DMS79 (cell line): ENCODE measurements at regions not wholly inside any gene's neighbourhood (a gene's known extent, or its start where the extent isn't known, plus 50 kb on each side); places are given as distances from the start of the nearest gene placed in this dataset.

Source experiments
- DNase-seq: peaks from one replicate; lab custom pipeline; 2025; lab: John Stamatoyannopoulos, UW

DNA sequence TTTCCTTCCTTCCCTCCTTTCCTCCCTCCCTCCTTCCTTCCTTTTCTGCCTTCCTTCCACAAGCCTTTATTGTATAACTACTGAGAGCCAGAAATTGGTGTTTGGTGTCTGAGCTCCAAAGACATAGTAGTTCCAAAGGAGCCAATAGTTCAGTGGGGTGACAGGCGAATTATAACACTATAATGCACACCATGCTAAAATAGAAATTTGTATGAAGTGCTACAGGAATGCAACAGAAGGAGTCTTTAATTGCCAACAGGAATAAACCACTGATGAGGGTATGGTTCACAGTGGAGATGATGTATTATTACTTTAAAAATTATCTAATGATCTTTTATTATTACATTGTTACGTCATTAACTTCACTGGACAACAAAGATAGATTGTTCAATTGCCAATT, 158.8 kb upstream of the SP8 start:
- no peak for DNase-seq

DNA sequence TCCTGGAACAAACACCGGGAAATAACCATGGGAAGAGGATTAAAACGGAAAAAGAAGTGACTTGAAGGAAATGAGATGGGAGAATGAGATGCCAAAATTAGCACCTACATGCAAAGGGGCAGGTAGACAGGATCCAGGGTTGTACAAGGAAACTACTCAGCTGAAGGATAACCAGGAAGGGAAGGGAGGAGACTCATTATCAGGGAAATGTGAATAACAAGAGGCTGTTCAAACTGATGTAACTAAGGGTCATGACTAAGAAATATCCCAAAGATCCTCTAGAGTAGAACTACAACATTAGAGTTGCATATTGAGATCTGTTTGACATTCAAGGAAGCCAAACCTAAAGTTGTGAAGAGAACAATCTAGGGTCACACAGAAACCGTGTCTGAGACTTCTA, 166.2 kb upstream of the SP8 start:
- DNase-seq, result no peak

DNA sequence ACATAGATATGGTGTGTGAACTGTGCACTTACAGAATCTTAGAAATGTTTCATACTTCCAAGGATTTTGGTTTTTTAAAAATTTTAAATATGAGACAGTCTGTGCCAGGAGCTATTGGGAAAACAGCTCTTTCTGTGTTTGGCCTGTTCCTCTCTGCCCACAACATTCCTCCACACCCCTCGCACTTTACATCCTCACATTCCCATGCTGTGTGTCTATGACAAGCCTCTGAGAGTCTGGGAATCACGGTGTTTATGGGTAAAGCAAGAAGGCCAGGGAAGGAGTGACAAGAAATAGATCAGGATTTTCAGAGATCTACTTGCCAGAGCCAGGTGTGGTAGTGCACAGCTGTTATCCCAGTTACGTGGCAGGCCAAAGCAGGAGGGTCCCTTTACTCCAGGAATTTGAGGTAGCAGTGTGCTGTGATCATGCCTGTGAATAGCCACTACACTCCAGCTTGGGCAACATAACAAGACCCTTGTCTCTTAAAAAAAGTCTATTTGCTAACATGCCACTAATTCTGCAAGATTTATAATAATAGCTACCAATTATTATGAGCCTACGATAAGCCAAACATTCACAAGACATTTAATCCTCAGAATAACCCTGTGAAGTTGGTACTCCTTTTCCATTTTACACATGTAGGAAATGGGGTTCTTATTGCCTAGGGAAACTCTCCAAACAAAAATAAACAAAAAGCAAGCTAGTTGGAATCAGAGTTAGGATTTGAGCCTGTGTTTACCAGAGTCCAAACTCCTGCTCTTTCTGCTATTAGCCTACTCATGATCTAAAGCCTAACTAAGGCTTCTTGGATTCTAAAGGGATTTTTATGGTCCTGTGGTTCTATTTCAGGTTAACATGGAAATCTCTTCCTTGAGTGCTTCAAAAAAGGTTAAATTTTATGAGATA, 168.3 kb upstream of the SP8 start:
- no peak for DNase-seq

DNA sequence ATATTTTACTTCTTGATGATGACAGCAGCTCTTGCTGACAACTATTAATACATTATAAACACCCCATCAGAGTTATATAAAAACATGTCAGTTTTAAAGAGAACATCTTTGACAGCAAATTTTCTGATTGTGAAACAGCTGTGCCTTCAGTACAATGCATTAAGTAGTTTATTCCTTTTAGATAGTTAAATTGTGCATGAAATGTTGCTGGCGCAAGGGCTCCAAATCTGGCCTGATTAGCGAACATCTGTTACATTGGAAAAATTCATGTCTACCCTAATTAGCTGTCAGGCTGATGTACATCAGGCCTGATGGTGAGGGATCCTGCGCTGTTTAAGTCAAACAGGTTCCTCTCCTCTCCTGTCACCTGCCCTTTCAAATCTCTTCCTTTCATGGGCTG, 171.9 kb upstream of the SP8 start:
- DNase-seq, result no peak

DNA sequence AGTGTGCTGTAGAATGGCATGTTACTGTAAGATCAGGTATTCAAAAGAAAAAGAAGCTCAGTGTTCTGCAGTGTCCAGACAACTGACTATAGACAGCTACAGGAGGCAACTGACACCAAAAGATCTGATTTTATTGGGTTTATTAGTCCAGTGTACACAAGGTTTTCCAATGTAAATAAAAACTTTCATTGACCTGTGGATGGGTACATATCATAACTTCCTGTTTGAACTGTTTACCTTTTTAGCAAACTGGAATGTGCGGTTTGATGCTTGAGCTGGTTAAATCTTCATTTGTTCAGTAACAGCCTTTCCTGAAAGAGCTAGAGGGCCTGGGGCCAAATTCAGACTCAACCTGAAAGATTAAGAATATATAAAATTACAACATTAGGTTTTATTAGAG, 172.6 kb upstream of the SP8 start:
- DNase-seq, result no peak

DNA sequence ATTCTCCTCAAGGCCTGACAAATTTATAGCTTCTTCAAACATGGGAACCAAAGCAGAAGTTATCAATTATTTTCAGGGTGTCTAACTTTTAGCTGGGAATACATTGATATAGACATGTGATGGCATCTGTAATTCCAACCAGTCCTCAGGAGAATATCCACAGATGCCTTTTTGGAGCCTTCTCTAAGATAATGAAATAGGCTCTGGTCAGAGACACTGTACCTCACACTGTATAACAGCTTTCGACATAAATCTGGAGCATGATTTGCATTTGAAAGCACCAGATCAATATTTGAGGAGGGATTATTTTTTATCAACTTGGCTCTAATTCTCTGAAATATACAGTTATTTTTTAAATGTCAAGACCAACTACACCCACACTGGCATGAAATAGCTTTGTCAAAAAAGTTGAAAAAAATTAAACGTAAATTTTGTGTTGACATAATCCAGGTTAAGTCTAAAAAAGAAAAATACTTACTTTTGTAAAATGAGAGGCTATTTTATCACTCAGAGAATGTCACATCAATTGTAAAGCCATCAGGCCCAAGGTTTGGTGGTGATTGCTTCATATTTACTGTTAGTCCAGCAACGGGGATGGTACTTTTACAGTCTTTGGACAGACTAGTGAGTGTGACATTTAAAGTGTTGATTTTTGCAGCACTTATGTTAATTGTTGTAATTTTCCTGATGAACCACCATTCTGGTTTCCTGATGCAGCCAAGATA, 177.0 kb upstream of the SP8 start:
- DNase-seq, result no peak

DNA sequence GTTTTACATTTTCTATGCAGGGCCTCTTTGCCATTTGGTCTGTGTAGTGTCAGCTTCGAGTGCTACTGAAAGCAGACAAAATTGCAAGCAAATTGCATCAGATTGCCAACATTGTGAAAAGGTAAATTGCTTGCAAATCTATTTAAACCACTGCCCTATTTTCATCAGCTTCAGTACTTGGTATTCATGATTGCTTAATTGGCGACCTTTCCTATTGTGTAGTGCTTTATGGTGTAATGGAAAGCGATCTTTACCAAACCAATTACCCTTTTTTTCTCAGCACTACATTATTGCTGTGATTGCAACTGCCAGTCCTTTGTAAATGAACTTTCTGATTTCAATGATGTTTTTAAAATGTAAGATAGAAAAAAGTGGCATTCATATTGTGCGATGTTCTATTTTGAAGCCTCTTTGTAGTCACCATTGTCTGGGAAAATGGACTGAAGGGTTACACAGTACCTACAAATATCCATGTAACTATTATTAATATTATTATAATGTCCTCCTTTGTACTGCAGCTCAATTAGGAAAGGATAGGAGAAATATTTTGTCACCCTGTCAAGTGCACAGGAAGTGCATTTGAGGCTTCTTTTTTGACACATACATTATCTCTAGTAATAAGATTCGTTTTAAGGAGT, 177.7 kb upstream of the SP8 start:
- DNase-seq, result no peak

DNA sequence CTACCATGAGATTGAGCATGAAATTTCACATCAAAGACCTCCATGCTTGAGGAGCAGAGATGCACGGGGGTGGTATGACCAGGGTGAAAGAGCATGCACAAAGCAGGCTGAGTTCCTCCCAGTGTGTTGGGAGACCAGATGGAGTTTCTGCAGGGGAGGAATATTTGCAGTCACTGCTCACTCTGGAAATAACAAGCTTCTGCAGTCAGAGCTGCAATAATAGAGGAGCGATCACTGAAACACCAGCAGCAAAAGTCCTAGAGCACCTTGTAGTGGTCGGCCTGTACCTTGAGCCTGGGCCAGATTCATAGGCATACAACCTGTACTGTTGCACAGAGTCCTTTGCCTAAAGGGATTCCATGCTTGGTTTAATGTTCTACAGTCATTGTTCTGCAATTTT, 184.5 kb upstream of the SP8 start:
- DNase-seq, result no peak

DNA sequence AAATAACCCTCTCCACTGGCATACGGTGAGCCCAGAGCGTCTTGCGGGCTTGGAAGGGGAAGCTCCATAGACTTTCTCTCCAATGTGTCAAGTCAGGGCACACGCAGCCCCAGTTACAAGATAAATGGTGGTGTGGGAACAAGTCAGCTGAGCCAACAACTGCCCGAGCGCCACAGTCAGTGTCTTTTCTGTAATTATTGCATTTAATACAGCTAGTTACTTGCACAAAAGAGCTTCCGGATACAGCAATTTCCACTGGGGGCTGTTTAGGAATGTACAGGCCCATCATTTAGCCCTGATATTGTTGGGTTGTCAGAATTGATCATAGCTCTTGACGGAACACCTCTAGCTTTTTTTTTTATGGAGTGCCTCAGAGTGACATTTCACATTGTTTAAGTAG, 193.5 kb upstream of the SP8 start:
- DNase-seq, result no peak

DNA sequence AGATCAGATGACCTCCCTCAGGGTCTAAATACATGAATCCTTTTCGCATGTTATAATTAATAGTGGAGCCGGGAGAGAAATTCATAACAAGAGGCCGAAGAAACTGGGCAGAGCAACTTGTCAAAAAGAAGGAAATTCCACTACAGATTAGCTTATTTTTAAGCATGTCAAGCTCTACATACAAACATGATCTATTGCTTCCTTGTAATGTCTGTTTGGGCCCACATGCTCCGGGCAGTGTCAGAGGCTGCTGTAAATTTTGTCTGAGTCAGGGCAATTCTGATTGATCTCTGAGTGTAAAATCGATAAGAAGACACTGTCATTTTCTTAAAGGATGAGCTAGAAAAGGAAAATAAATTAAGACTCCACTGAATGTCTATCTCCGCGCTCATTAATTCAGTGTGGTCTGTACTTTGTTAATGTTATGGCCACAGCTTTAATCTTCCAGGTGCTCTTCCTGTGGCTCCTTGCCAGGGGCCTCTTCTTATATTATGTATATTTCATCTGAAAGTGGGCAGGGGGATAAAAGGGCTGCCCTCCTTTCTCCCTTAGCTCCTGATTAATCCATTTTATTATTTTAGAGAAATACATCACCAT, 194.1 kb upstream of the SP8 start:
- no peak for DNase-seq

DNA sequence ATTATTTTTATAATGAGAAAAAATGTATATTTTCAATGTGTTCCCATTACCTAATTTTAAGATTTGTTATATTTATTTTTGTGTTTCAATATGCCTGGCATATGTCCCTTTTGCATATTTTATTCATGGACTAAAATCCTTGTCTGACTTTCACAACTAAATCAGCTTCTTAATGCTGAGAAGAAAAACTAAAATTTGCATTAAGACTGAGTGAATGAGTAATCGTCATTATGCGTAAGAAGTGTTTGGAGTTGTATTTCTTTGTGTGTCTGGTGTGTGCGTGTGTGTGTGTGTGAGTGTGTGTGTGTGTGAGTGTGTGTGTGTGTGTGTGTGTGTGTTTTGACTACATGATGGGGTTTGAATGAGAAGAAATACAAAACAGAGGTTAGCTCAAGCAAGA, 201.7 kb upstream of the SP8 start:
- no peak for DNase-seq

DNA sequence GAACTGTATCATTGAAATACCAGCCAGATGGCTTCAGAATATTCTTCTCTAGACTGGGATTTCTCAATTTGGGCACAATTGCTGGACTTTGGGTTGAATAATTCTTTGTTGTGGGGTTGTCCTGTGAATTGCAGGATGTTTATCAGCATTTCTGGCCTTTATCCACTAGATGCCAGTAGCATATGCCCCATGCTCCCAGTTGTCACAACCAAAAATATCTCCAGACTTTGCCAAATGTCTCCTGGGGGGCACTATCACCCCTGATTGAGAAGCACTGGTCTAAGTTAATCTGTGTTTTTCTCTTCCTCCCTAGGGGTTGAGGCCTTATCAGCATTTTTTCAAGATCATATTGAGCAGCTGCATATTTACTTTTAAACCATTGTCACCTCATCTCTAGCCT, 204.9 kb upstream of the SP8 start:
- DNase-seq, result no peak

DNA sequence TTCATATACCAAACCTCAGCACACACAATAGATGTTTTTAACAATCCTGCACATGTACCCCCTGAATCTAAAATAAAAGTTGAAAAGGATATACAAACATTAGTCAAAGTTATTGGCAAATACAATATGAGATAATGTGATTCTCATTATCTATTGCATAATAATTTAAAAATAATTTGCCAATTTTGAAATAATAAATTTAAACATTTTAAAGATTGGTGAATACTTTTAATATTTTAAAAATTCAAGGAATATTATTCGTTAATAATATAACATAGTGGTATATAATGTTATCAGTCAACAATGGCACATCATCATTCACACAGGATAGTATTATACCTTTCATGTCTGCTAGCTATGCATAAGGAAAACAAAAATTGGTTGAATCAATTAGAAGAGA, 207.0 kb upstream of the SP8 start:
- DNase-seq, result no peak

DNA sequence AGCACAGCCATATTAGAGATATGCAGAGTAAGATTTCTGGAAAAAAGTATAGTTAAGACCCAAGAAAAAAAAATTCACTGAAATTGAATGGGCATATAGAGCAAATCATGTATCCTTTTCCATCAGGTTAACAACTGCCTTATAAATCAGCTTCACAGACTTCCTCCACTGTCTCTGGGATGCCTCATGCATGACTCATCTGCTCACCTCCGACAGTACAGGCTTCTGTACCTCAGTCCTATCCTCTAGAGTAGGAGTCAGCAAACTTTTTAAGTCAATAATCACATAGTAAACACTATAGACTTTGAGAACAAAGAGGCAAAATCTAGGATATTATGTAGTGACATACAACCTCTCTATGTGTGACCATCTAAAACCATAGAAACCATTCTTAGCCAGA, 211.6 kb upstream of the SP8 start:
- DNase-seq, result no peak

DNA sequence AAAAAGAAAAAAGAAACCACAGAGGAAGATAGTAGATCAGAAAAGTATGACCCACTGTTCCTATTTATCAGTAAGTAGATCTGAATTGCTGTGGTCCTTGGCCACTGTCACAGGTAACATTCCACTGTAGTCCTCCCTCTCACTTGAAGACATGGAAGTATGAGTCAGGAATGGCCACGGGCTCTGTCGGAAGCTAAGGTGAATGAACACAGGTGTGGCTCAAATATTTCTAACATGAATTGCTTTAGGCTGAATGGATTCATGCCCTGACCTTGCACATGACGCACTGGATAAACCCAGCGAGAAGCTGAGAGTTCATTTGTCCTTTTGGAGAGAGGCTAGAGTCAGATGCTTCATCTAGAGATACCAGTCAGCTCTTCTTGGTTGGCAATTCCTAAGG, 224.5 kb upstream of the SP8 start:
- DNase-seq, result no peak

DNA sequence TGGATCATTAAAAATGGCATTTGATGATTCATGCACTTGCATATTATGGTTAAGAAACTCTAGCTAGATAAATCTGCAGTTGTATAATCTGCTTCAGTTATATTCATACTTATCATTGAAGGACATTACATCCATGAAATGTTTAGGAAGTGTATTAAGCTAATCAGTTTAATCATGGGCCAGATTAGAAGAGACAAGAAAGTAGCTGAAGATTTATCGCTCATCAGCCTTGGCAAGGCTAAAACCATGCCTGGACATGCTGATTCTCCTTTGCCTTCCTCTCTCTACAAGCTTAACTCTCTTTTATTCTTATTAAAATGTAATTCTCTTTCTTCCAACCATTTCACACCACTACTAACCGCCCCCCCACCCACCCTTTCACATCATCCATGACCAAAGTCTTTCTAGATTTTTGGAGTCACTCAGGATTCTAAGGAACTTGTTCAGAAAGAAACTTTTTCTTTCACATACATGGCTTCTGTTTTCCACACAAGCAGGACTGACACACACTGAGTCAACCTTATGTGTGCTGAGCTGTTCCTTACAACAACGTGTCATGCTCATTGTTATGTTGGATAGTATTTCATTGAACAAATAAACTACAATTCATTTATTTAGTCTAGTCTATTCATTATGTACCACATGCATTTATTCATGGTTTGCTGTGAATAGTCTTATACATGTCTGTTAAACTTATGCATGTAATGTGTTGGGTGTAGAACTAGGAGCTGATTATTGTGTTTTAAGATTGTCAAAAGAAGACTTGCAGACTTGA, 227.3 kb upstream of the SP8 start:
- no peak for DNase-seq

DNA sequence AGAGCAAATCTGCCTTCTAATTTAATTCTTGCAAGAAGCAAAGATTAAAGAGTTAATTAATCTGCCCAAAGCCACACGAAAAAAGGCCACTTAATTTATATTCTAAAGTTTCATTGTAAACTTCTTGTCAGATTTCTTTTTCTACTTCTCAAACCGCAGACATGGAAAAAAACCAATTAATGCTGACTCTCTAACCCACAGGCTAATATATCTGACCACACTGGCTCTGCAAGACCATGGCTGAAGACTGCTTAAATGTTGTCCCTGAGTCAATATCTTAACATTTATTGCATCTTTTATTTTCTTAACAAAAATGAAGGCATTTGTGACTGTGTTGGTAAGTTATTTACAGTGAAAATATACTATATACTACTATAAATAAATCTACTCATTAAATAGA, 234.0 kb upstream of the SP8 start:
- no peak for DNase-seq

DNA sequence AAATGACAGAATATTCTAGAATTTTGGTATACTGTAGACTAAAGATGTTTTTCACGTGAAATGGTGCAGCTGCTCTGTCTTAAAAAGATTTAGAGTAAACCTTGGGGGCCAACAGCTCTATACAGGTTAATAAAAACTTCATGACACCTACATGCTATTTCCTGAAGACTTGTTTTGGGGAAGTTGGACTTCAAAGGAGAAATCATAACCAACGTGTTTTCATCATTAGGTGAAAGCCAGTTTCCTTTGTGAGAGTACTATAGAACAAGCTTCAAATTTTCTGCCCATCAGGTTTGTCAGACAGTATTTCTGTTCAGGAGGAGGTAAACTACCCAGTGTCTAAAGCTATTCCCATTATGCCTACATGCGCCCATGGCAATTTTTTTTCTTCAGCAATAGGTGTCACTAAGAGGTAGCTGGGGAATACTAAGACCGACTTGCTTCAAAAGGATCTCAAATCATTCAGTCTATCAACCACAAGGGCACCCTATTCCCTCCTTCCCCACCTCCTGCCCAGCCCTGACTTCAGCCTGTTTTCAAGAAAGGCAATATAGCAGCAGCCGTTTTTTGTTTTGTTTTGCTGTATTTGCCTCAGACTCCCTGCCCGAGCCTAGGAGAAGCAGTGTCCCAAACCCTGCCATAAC, 237.3 kb upstream of the SP8 start:
- no peak for DNase-seq

DNA sequence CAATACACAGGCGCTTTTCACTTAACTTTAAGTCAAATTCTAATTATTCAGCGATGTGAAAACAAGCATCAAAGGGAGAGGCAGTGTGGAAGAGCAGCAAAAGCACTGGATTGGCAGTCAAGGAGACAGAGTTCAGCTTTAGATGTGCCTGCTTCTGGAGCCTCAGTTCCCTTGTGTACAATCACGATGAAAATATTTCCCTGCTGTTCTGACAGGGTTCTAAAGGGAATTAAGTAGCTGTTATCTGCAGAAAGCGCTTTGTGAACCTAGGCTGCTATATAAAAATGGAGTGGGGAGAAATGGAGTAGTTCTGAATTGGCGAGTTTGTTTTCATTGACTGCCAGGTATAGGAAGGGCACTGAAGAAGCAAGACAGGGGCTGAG, 237.8 kb upstream of the SP8 start:
- DNase-seq, result no peak

DNA sequence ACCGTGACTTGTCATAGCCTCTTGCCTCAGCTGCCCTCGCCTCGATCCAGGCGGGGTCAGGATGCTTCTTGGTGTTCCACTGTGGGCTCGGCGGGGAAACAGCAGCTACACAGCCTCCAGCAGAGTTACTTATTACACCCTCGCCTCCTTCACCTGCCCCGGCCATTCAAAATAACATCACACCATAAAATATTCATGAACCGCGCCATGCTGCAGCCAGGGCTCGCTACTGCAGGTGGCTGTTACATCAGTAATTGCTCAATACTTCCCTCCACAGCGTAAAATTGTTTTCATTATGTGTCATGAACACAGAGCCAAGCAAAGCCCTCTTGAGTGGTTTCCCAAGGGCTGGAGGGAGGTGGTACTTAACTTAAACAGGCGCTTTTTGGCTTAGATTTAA, 241.5 kb upstream of the SP8 start:
- DNase-seq, result peak; percentile 1

DNA sequence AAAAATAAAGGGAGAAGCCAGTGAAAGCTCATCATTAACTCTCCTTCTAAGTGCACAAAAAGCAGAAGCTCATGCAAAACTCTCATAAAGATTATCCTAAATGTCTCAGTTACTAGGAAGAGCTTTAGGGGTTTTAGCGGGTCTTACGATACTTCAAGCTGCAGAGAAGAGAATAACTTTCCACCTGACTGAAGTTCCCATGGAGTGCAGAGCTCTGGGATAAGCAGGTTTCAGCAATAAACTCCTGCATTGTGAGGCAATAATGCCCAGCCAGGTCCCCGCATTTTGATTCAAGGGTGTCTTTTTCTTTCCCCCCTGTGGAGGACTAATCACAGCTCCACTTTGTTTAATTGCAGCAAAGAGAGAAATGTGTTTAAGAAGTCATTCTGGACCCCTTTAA, 241.9 kb upstream of the SP8 start:
- DNase-seq, result no peak

DNA sequence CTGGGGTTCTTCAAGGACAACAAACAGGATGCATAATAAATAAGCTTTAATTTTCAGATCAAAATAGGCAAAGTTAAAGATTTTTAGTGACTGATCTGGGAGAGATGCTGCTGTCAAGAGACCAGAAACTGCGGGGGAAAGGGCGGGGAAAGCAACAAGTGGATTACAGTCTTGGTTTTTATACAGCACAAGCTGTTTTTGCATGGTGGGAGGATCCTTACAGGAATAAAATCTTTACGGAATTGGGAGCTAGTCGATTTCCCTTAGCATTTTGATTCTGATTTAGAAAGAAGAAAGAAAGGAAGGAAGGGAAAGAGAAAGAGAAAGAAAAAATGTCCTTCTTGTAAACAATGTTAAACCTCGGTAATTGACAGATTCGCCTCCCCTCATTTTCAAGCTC, 242.3 kb upstream of the SP8 start:
- no peak for DNase-seq
